ENCODE measurements at regions not wholly inside any gene's neighbourhood (a gene's known extent, or its start where the extent isn't known, plus 50 kb on each side); places are given as distances from the start of the nearest gene placed in this dataset.
A peak's percentile ranks its signal among the peaks of the same experiment; 100 is the strongest.

- Histone ChIP-seq H3K9me3 (ENCODE audit: control insufficient read depth, low read depth, low read length) (no peaks in the 10 kb centered on the region), H3K36me3 (ENCODE audit: control insufficient read depth in 2 of 2, extremely low read depth in 1 of 2, insufficient read depth in 2 of 2, low read length in 2 of 2) (no peaks in the 10 kb centered on the region), H3K4me3 (ENCODE audit: control insufficient read depth in 2 of 3, extremely low read depth in 1 of 3, insufficient read depth in 2 of 3, low read depth in 1 of 3, low read length in 3 of 3) (no peak overlapping the region), H4K20me1 (ENCODE audit: control insufficient read depth, extremely low read depth, insufficient read depth, low read length) (no peaks in the 10 kb centered on the region), H3K27ac (ENCODE audit: control insufficient read depth, insufficient read depth, low read length) (no peak overlapping the region), H3K27me3 (ENCODE audit: control insufficient read depth, extremely low read depth, insufficient read depth, low read length) (no peaks in the 10 kb centered on the region), H3K79me2 (ENCODE audit: control insufficient read depth, insufficient read depth, low read length) (no peaks in the 10 kb centered on the region), H3K9me1 (ENCODE audit: control insufficient read depth, extremely low read depth, insufficient read depth, low read length) (no peaks in the 10 kb centered on the region), H3K4me1 (ENCODE audit: control insufficient read depth, extremely low read depth, insufficient read depth, low read length) (peaks cover 16% of the 10 kb centered on the region), H2AFZ (ENCODE audit: control insufficient read depth, low read length) (no peak overlapping the region), H3K9ac (ENCODE audit: control insufficient read depth, extremely low read depth, insufficient read depth, low read length) (no peak overlapping the region), H3K4me2 (ENCODE audit: control insufficient read depth, extremely low read depth, insufficient read depth, low read depth, low read length) (peak overlapping the region; percentile 49)
- TF ChIP-seq EZH2 (IDR thresholded peaks at IDR 0.05; ENCODE audit: low read length): no peak
- dilution Hi-C loops (cut with MboI; ENCODE audit: extremely low pct_ligation_motif_present, low sequenced_read_pairs): no loop called here
- DNase-seq (ENCODE audit: low read depth, low spot score): peak; percentile 86
- FAIRE-seq: peak; percentile 89
Observed at GRCh38 chr5:143696921-143697320, 115.0 kb upstream of the HMHB1 start.

DNA sequence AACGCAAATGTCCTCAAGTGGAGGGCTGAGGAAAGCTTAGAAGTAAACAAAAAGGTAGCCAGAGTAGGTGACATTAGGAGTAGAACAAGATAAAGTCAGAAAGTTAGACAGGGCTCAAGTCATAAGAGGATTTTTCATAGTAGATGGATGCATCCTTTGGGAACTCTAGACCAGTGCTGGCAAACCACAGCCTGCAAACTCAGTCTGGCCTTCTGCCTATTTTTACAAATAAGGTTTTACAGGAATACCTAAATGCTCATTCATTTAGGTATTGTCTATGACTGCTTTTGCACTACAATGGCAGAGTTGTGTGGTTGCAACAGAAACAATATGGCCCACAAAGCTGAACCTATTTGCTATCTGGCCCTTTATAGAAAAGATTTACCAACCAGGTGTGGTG, 116.0 kb upstream of the HMHB1 start:
- Histone ChIP-seq H3K4me3 (ENCODE audit: control insufficient read depth in 2 of 3, extremely low read depth in 1 of 3, insufficient read depth in 2 of 3, low read depth in 1 of 3, low read length in 3 of 3) (no peak overlapping the region), H3K79me2 (ENCODE audit: control insufficient read depth, insufficient read depth, low read length) (no peaks in the 10 kb centered on the region), H2AFZ (ENCODE audit: control insufficient read depth, low read length) (no peak overlapping the region), H3K9me3 (ENCODE audit: control insufficient read depth, low read depth, low read length) (no peaks in the 10 kb centered on the region), H3K9me1 (ENCODE audit: control insufficient read depth, extremely low read depth, insufficient read depth, low read length) (no peaks in the 10 kb centered on the region), H3K27ac (ENCODE audit: control insufficient read depth, insufficient read depth, low read length) (no peak overlapping the region), H4K20me1 (ENCODE audit: control insufficient read depth, extremely low read depth, insufficient read depth, low read length) (no peaks in the 10 kb centered on the region), H3K36me3 (ENCODE audit: control insufficient read depth in 2 of 2, extremely low read depth in 1 of 2, insufficient read depth in 2 of 2, low read length in 2 of 2) (no peaks in the 10 kb centered on the region), H3K9ac (ENCODE audit: control insufficient read depth, extremely low read depth, insufficient read depth, low read length) (no peak overlapping the region), H3K27me3 (ENCODE audit: control insufficient read depth, extremely low read depth, insufficient read depth, low read length) (no peaks in the 10 kb centered on the region), H3K4me2 (ENCODE audit: control insufficient read depth, extremely low read depth, insufficient read depth, low read depth, low read length) (no peak overlapping the region), H3K4me1 (ENCODE audit: control insufficient read depth, extremely low read depth, insufficient read depth, low read length) (peaks cover 16% of the 10 kb centered on the region)
- dilution Hi-C loops (cut with MboI; ENCODE audit: extremely low pct_ligation_motif_present, low sequenced_read_pairs): no loop called here
- DNase-seq (ENCODE audit: low read depth, low spot score) (no peak), FAIRE-seq (peak; percentile 57)
- TF ChIP-seq, protein P1, sequence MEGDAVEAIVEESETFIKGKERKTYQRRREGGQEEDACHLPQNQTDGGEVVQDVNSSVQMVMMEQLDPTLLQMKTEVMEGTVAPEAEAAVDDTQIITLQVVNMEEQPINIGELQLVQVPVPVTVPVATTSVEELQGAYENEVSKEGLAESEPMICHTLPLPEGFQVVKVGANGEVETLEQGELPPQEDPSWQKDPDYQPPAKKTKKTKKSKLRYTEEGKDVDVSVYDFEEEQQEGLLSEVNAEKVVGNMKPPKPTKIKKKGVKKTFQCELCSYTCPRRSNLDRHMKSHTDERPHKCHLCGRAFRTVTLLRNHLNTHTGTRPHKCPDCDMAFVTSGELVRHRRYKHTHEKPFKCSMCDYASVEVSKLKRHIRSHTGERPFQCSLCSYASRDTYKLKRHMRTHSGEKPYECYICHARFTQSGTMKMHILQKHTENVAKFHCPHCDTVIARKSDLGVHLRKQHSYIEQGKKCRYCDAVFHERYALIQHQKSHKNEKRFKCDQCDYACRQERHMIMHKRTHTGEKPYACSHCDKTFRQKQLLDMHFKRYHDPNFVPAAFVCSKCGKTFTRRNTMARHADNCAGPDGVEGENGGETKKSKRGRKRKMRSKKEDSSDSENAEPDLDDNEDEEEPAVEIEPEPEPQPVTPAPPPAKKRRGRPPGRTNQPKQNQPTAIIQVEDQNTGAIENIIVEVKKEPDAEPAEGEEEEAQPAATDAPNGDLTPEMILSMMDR (optimal IDR thresholded peaks at IDR 0.05 in 1 of 3, IDR thresholded peaks at IDR 0.05 in 1 of 3, conservative IDR thresholded peaks at IDR 0.05 in 1 of 3; ENCODE audit: extremely low read depth in 1 of 3, insufficient read depth in 2 of 3, low read length in 3 of 3): no peak
- TF ChIP-seq EZH2 (IDR thresholded peaks at IDR 0.05; ENCODE audit: low read length): no peak

- dilution Hi-C loops (cut with MboI; ENCODE audit: extremely low pct_ligation_motif_present, low sequenced_read_pairs): no loop called here
- H3K79me2 ChIP-seq (ENCODE audit: control insufficient read depth, insufficient read depth, low read length): no peaks in the 10 kb centered on the region
- H3K4me3 ChIP-seq (ENCODE audit: control insufficient read depth in 2 of 3, extremely low read depth in 1 of 3, insufficient read depth in 2 of 3, low read depth in 1 of 3, low read length in 3 of 3): no peak overlapping the region
- FAIRE-seq: no peak
- no peak overlapping the region for H3K27ac ChIP-seq (ENCODE audit: control insufficient read depth, insufficient read depth, low read length)
- peaks cover 16% of the 10 kb centered on the region for H3K4me1 ChIP-seq (ENCODE audit: control insufficient read depth, extremely low read depth, insufficient read depth, low read length)
- no peaks in the 10 kb centered on the region for H3K9me3 ChIP-seq (ENCODE audit: control insufficient read depth, low read depth, low read length)
- H3K9me1 ChIP-seq (ENCODE audit: control insufficient read depth, extremely low read depth, insufficient read depth, low read length): no peaks in the 10 kb centered on the region
- DNase-seq (ENCODE audit: low read depth, low spot score): no peak
- no peak overlapping the region for H3K4me2 ChIP-seq (ENCODE audit: control insufficient read depth, extremely low read depth, insufficient read depth, low read depth, low read length)
- no peaks in the 10 kb centered on the region for H3K27me3 ChIP-seq (ENCODE audit: control insufficient read depth, extremely low read depth, insufficient read depth, low read length)
- TF ChIP-seq, protein P1 (optimal IDR thresholded peaks at IDR 0.05 in 1 of 3, IDR thresholded peaks at IDR 0.05 in 1 of 3, conservative IDR thresholded peaks at IDR 0.05 in 1 of 3; ENCODE audit: extremely low read depth in 1 of 3, insufficient read depth in 2 of 3, low read length in 3 of 3): no peak
- H3K36me3 ChIP-seq (ENCODE audit: control insufficient read depth in 2 of 2, extremely low read depth in 1 of 2, insufficient read depth in 2 of 2, low read length in 2 of 2): no peaks in the 10 kb centered on the region
- H2AFZ ChIP-seq (ENCODE audit: control insufficient read depth, low read length): no peak overlapping the region
- no peak overlapping the region for H3K9ac ChIP-seq (ENCODE audit: control insufficient read depth, extremely low read depth, insufficient read depth, low read length)
- H4K20me1 ChIP-seq (ENCODE audit: control insufficient read depth, extremely low read depth, insufficient read depth, low read length): no peaks in the 10 kb centered on the region
Observed at GRCh38 chr5:143695244-143695864, 116.6 kb upstream of the HMHB1 start.
